ENCODE measurements at regions not wholly inside any gene's neighbourhood (a gene's known extent, or its start where the extent isn't known, plus 50 kb on each side); places are given as distances from the start of the nearest gene placed in this dataset.

DNA sequence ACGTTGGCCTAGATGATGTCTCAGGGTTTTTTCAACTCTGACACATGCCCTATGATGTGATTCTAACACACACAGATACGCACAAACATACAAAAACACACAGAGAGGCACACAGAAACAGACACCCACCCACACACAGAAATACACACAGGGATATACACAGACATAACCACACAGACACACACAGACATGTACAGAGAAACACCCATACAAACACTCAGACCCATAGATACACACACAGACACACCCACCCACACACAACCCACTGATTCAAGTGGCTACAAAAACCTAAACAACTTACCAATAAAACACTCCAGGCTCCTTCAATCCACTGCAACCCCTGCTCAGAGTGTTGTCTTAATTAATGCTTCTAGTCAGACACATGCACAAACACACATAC, 244.6 kb upstream of the CCL2 start:
- TF ChIP-seq EP300 (IDR thresholded peaks at IDR 0.05): no peak
- no peak for TF ChIP-seq POLR2A (IDR thresholded peaks at IDR 0.05)
- TF ChIP-seq, protein P1, sequence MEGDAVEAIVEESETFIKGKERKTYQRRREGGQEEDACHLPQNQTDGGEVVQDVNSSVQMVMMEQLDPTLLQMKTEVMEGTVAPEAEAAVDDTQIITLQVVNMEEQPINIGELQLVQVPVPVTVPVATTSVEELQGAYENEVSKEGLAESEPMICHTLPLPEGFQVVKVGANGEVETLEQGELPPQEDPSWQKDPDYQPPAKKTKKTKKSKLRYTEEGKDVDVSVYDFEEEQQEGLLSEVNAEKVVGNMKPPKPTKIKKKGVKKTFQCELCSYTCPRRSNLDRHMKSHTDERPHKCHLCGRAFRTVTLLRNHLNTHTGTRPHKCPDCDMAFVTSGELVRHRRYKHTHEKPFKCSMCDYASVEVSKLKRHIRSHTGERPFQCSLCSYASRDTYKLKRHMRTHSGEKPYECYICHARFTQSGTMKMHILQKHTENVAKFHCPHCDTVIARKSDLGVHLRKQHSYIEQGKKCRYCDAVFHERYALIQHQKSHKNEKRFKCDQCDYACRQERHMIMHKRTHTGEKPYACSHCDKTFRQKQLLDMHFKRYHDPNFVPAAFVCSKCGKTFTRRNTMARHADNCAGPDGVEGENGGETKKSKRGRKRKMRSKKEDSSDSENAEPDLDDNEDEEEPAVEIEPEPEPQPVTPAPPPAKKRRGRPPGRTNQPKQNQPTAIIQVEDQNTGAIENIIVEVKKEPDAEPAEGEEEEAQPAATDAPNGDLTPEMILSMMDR (IDR thresholded peaks at IDR 0.05): no peak
- TF ChIP-seq POLR2AphosphoS5 (IDR thresholded peaks at IDR 0.05): no peak

Measured in gastroesophageal sphincter (tissue), 3 donors.